GM21360 (cell line): ENCODE measurements at regions not wholly inside any gene's neighbourhood (a gene's known extent, or its start where the extent isn't known, plus 50 kb on each side); places are given as distances from the start of the nearest gene placed in this dataset.

Source experiments
- ATAC-seq: cut with Tn5 transposase; IDR thresholded peaks from one replicate; pipeline ENCODE4 v1.9.1; 2021; ENCODE audit warnings: mild to moderate bottlenecking, moderate library complexity; ENCODE audit not compliant: unreplicated experiment

DNA sequence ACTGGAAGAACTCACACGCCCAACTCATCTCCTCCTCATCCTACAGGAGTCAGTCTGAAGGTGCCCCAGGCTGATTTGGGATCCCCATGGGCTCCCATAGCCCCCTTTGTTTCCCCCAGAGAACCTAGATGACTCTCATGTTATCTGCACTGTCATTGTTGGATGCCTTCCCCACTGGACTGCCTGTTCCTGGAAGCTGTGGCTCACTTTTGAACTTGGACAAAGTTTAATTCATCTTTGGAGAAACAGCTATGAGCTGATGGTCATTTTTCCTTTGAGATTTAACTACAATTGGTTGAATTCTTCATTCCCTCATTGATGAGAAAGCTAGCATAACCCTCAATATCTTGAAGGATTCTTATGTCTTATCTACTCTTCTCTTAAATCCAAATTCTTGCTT is 186.6 kb downstream of the SALL1 start:
- ATAC-seq: no peak

DNA sequence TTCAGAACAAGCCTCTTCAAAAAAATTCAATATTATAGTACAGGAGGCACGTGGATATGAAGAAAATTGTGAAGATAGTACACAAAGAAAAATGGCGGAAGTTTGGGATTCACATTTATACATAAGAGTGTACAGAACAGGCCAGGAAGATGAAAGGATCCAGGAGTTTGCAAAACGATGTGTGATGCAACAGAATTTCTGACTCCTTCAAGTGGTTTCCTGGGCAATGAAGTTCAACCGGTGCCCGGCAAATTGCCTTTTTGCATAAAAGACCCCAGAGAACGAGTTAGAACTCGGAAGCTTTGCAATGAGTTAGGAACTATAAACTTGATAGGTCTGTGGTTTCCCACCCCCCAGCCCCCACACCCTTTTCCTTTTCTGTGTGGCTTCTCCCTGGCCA is 189.1 kb downstream of the SALL1 start:
- no peak for ATAC-seq

DNA sequence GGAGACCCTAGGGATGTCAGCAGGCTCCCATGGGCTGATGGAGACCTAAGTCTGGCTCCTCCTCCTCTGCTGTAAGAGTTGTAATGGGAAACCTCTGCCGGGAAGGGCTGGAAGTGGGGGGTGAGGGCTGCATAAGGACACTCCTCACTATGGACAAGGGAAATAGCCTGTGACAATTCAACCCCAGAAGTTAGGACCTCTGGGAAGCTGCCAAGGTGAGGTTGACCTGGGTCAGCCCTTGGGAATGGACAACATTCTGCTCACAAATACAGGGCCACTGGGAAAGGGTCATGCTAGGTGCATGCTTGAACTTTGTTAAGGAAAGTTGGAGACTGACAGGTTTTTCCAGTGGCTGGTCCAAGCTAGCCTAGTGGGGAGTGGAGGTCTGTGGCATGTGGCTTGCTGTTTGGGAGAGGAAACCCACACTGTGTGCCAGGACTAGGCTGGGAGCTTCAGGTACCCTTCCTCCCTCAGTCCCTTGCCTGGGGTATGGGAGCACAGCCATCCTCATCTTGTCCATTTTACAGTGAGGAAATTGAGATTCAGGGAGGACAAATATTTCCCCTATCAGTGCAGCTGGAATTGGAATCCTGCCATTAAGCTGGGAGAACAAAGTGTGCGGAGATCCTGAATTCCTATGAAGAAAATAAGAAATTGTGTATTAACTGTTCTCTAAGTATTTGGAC is 190.4 kb downstream of the SALL1 start:
- no peak for ATAC-seq

DNA sequence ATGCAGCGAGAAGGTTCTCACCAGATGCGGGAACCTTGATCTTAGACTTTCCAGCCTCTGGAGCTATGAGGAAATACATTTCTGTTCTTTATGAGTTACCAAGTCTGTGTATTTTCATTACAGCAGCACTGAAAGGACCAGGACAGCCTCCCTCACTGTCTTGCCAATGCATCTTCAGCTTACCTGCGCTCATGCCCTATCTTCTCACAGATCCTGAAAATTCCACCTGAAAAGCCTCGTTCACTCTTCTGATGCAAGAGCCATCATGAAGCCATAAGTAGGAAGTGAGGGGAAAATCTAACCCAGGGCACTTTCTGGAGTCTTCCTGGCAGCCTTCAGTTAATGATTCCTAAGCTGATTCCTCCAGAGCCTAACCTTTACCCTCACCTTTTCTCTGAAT is 194.0 kb downstream of the SALL1 start:
- no peak for ATAC-seq

DNA sequence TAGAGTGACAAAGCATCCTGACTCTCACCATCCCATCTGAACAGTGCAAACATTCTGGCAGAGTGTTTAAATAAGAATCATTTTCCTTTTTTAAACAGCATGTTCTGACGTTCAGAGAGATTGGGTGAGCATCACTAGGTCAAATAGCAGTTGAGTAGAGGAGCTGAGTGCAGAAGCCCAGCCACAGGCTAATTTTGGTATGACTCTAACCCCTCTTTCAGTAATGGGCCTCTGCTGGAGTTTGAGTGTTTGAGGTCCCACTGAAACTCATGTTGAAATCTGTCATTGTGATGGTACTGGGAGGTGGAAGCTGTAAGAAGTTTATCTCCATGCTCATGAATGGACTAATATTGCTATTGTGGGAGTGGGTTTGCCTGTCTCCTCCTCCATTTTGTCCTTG is 194.4 kb downstream of the SALL1 start:
- no peak for ATAC-seq

DNA sequence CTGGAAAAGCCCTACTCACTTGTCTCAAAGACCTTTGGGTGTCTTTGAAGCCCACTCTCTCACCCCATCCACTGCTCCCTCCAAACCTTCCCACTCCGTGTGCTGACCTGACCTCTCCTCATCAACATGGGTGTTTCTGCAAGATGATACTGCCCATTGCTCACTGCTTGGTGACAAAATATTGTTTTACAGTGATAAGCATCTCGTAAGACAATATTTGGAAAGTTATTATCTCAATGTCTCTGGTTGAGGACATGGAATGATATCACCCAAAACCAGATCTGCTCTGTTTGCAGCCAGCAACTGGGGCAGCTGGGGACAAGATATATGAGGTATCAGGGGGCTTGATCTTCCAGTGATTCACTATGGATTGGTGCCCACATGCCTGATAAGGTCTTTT is 195.8 kb downstream of the SALL1 start:
- no peak for ATAC-seq

DNA sequence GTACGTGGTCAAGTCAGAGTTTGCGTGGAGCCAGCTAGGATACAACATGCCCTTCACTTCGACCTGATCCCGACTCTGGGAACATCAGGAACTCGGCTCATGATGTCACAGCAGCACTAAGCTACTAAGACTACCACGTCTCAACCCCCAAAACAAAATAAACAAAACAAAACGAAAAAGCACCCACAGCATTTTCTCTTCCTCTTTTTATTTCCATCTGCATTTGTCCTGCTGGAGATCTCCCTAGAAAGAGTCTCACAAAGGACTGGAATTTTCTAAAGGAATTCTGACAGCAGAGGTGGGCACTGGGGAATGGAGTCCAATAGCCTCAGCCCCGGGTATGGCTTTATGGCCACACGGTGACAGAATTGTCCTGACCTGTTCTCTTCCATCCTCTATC is 196.6 kb downstream of the SALL1 start:
- ATAC-seq: no peak

DNA sequence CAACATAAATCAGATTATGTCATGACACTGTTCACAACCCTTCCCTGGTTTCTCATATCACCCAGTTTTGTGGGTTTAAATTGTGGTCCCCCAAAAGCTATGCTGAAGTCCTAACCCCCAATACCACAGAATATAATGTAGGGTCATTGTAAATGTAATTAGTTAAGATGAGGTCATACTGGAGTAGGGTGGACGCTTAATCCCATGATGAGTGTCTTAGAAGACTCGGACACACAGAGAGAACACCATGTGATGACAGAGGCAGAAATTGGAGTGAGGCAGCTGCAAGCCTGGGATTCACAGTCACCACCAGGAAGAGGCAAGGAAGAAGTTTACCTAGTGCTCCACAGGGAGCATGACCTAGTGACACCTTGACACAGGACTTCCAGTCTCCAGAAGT is 197.8 kb downstream of the SALL1 start:
- ATAC-seq: no peak

DNA sequence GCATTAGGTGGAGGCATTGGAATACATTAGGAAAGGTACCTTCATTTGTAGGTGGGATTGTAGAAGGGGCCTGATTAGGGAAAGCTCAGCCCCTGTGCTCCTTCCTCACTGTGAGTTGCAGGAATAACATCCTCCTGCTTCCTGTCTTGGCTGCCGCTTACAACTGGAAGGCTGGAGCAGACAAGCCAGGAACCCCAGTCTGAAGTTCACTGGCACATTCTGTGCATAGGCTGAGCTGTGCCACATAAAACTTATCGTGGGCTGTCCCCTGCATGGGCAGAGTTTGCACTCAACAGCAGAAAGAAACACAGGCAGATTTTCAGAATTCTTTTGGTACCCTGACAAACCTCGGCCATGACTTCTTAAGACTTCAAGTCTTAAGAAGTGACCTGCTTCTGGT is 200.1 kb downstream of the SALL1 start:
- no peak for ATAC-seq

DNA sequence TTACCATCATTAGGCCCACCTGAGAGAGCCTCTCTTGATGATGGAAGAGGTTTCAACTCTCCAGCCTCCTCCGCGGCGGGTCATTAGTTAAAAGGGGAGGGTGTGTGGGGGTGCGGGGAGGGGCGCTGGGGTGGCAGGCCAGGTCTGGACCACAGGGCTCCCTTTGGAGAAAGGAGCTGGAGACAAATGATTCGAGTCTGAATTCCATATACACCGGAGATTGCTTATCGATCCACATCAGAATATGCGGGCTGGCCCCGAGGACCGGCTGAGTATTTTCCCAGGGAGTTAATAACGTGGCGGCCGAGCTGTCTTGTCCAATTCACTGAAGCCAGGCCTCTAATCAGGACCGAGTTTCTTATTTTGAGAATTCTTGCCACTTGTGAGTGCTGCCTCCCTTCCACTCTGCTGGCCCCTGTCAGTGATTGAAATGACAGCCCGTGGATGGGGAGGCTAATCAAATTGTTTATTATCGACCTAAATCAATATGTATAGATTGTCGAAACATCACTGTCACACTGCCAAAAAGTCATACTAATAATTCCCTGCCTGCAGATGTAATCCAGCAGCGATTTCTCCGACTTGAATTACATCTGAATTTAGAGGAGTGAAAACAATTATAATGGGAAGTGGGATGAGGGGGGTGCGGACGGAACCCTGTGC is 202.7 kb downstream of the SALL1 start:
- ATAC-seq: no peak

DNA sequence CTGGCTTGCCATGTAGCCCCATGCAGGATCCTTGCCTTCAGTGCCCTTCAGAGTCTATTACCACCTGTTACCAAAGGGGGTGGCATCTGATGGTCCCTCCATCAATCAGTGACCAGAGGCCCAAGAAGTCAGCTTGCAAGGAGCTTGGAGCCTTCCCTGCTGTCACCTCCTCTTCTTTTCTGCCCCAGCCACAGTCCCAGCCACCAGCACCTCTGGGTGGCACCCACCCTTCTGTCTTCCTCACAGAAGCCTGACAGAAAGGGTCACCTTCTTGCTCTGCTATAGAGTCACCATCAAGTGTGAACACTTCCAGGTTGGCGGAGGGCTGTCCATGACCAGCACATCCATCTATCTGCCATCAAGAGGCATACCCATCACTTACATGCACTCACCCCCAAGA is 203.2 kb downstream of the SALL1 start:
- ATAC-seq: no peak

DNA sequence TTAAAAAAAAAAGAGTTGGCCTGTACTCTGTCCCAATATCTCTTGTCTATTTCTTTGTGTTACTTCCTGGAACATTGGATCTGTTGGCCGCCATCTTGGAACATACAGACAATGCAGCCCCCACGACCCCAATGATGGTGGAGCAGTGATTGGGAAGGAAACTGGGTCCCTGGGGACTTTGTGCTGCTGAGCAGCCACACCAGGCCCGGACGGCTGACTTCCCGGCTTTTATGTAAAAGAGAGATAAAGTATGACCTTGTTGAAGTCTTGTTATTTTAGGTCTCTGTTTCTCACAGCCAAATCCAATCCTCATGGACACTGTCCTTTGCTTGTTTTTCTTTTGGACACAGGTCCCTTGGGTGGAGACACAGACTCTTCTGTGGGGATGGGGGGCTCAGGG is 204.5 kb downstream of the SALL1 start:
- ATAC-seq: no peak

DNA sequence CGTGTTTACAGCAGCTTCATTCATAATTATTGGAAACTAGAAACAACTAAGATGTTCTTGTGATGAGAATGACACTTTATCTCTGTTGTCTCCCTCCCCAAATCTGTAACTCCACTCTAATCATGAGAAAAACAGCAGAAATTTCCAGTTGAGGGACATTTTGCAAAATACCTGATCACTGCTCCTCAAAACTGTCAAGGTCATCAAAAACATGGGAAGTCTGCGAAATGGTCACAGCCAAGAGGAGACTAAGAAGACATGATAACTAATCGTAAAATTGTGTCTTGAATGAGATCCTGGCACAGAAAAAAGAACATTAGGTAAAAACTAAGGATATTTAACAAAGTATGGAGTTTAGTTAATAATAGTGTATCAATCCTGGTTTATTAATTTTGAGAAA is 204.2 kb downstream of the CYLD start:
- ATAC-seq: no peak

DNA sequence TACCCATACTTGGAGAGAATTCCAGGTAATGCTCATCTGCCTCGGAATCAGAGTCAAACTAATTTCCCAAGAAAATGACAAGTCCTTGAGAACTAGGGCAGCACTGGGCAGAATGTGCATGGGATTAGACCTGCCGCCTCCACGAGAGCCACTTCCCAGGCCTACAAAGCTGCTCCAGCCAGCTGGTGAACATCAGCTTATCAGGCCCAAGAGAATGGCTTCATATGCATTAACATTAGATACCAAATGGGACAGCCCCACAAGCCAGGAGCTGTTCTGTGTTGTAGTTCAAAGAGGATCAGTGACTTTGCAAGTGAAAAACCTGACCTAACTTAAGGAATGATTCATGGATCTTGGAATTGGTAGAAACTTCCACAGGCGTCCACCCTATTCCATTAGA is 203.3 kb downstream of the CYLD start:
- ATAC-seq: no peak

DNA sequence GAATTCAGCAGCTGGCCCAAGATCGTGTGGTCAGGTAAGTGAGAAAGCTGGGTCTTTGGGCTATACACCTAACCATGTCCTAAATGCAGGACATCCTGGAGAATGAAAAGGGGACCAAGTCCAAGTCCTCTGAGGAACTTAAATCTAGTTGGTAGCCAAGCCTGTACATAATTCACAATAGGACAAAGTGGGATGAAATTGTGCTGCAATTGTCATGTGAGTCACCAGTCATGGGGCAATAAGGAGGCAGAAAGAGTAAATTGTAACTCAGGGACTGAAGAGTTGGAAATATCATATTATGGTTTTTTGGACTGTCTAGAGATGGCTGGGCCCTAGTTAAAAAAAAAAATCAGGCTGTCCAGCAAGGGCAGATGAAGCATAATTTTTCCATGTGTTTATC is 202.6 kb downstream of the CYLD start:
- ATAC-seq: no peak

DNA sequence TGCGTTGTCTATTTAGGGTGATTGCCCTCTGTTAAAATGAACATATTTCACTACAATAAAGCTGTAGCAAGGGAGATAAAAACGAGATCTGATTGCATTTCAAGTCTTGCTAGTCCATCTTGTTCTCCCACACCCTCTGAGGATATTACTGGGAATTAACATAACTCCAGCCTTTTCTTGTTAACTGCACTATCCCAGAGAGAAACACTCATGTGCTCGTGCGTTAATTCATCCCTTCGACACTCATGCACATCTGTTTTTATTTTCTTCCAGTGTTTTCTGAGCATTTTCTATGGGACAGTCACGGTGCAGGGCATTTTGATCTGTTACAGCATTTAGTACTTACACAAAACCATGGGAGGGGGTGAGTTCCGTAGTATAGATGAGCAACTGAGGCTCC is 202.1 kb downstream of the CYLD start:
- ATAC-seq: no peak

DNA sequence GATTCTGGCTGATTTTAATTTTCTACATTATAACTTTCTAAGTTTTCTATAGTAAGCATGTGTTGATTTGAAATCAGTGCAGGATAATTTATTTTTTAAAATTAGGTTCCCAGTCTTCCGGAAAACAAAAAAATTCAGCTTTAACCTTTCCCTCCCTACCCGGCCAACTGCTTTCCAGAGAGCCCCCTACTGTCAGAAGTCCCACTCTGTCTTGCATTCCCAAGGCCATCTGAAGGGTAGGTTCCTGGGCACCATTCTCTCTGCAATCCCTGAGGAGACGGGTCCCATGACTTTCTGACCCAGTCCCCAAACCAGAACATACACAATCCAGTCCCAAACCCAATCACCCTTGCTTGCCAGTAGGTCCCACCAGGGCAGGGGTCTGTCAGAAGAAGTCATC is 200.3 kb downstream of the CYLD start:
- ATAC-seq: no peak

DNA sequence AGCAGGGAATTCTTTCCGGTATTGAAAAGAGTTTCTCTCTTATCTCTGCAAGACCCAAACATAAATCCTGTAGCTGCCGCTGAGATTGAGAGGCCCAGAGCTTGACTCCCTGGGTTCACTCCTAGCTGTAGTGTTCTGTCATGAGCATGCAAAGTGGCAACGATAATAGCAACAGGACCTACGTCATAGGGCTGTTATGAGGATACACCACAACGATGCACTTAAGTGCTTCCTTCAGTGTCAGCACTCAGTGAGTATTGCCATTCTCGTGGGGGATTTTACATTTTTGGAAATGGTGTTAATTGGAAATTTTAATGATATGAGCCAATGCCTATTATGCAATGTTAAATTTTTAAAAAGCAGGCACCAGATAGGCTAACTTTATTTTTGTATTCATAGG is 199.8 kb downstream of the CYLD start:
- ATAC-seq: no peak

DNA sequence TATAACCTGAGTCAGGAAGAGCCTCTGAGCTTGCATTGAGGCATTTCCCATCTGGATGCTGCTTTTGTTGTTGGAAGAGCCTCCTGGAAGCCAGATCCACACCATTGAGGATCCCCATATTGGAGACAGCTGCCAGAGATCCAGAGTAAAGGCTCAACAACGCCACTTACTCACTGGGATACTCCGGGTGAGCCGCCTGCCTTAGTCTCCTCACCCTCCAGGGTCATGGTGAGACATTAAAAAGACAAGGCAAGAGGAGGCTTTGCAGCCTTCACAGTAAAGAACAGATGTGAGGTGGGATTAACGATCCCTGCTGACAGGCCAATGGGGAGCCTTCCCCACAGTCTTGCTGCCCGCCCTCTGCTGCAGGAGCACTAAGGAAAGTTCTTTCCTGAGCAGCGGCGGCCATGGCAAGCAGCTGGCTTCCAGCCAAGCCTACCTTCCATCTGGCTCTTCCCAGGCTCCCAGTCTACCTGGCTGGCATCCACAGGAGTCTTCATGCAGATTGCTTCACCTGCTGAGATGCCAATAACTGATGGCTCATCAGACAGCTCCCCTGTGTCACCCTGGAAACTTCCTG is 198.5 kb downstream of the CYLD start:
- no peak for ATAC-seq

DNA sequence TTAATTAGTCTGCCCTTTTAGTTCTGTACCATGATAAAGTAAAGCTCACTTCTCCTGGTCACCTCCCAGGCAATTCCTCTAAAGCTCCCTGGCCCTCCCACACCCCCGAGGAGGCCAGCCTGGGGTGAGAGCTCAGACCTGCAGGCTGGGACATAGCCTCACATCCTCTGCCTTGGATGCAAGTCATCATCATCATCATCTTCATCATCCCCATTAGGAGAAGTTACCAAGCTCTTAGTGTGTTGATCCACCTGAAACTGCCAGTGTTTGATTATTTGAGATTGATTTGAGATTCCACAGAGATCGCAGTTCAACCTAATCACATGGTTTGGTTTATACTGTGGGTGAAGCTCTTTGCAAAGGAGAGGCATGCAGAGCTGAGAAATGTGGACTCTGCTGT is 197.5 kb downstream of the CYLD start:
- ATAC-seq: no peak

DNA sequence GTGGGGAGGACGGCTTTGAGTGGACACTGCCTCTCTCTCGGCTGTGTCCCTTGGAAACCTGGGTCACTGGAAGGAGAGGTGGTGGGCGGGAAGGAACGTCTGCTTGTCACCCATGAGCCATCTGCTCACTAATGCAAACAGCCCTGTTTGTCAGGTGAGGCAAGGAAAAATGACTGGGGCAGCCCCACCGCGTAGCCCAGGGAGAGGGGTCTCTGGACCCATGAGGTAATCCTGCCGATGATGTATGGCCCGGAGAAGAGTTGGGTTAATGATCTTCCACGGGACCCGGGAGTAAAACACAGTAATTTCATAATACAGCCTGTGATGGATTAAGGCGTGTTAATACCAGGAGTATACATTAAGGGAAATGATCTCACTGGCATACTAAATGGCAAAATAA is 197.0 kb downstream of the CYLD start:
- no peak for ATAC-seq

DNA sequence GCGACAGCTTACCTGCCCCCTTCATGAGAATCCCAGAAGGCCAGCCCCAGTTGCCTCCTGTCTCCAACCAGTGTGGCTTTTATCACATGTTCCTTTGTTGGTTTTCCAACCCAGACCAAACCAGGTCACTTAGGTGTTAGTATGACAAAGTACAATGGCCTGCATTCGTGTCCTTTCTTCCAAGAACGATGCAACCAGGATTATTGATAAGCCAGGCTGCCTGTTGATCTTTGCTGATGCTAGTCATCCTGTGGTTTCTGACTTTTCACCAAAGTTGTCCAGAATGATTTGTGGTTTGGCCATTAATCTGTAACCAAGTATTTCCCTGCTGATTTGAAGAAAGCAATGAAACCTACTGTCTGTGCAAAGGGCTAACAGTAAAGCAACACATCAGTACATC is 191.4 kb downstream of the CYLD start:
- ATAC-seq: no peak
